HG03108 (cell line): ENCODE measurements at regions not wholly inside any gene's neighbourhood (a gene's known extent, or its start where the extent isn't known, plus 50 kb on each side); places are given as distances from the start of the nearest gene placed in this dataset.
"Not testable (repeated sequence)": the region's sequence is repeated elsewhere in the genome, so short reads cannot be mapped to it uniquely, and the experiment has no call there.

ENCODE experiments used
- ATAC-seq: cut with Tn5 transposase; IDR thresholded peaks from one replicate; pipeline ENCODE4 v1.9.1; 2021; ENCODE audit warnings: moderate library complexity; ENCODE audit not compliant: unreplicated experiment

GRCh38 chr7:116373229-116373628, 126.3 kb upstream of the CAV2 start:
- not testable (repeated sequence) for ATAC-seq

GRCh38 chr7:116377721-116378120, 121.8 kb upstream of the CAV2 start:
- ATAC-seq: no peak

- ATAC-seq: no peak
Measured at GRCh38 chr7:116380025-116380424, 119.5 kb upstream of the CAV2 start.

GRCh38 chr7:116382375-116382774, 117.2 kb upstream of the CAV2 start:
- no peak for ATAC-seq

GRCh38 chr7:116384936-116385635, 114.5 kb upstream of the CAV2 start:
- no peak for ATAC-seq

- no peak for ATAC-seq
Measured at GRCh38 chr7:116386674-116387073, 112.9 kb upstream of the CAV2 start.

GRCh38 chr7:116390363-116390762, 109.2 kb upstream of the CAV2 start:
- no peak for ATAC-seq

GRCh38 chr7:116392806-116393205, 106.7 kb upstream of the CAV2 start:
- no peak for ATAC-seq

GRCh38 chr7:116393654-116394053, 105.9 kb upstream of the CAV2 start:
- ATAC-seq: no peak

GRCh38 chr7:116394106-116394505, 105.4 kb upstream of the CAV2 start:
- ATAC-seq: no peak

GRCh38 chr7:116395141-116395791, 104.3 kb upstream of the CAV2 start:
- ATAC-seq: no peak

GRCh38 chr7:116398672-116399071, 100.9 kb upstream of the CAV2 start:
- ATAC-seq: no peak

GRCh38 chr7:116399819-116400218, 99.7 kb upstream of the CAV2 start:
- no peak for ATAC-seq

- ATAC-seq: no peak
Measured at GRCh38 chr7:116400522-116400921, 99.0 kb upstream of the CAV2 start.

- ATAC-seq: no peak
Measured at GRCh38 chr7:116401711-116402110, 97.8 kb upstream of the CAV2 start.

- ATAC-seq: no peak
Measured at GRCh38 chr7:116403265-116403664, 96.3 kb upstream of the CAV2 start.

- no peak for ATAC-seq
Measured at GRCh38 chr7:116404389-116404788, 95.1 kb upstream of the CAV2 start.

GRCh38 chr7:116405810-116406209, 93.7 kb upstream of the CAV2 start:
- no peak for ATAC-seq

GRCh38 chr7:116407165-116407564, 92.4 kb upstream of the CAV2 start:
- ATAC-seq: no peak

GRCh38 chr7:116408166-116408565, 91.4 kb upstream of the CAV2 start:
- ATAC-seq: no peak

- ATAC-seq: not testable (repeated sequence)
Measured at GRCh38 chr7:116408831-116409453, 90.6 kb upstream of the CAV2 start.

- ATAC-seq: not testable (repeated sequence)
Measured at GRCh38 chr7:116410694-116411093, 88.8 kb upstream of the CAV2 start.
